K562 (cell line): ENCODE measurements at regions not wholly inside any gene's neighbourhood (a gene's known extent, or its start where the extent isn't known, plus 50 kb on each side); places are given as distances from the start of the nearest gene placed in this dataset.

Experiments used
- ATAC-seq: fragments of 200-7000 bp; cut with Tn5 transposase; 3 replicates; pipeline ENCODE4 v1.9.1; 2020; ENCODE audit warnings: moderate library complexity
- BruUV-seq: library from RNA; stranded (reverse); fragments of 400-500 nt; replicated peaks from 2 replicates; lab custom pipeline; 2021; lab: Mats Ljungman, UMichigan
- CTCF ChIA-PET: fragments of 300-600 bp; formaldehyde crosslinking; extraction: SDS; loops from one replicate; lab custom pipeline; 2021; ENCODE audit warnings: low intra/inter-chr PET ratio; lab: Yijun Ruan, JAX
- POLR2A ChIA-PET: fragments of 300-600, 350-650 bp; sonication (Branson Sonifier 250); formaldehyde crosslinking; extraction: SDS; loops from one replicate; lab custom pipeline; 2021; ENCODE audit warnings: antibody characterized with exemption, inconsistent platforms; lab: Yijun Ruan, JAX
- DNase-seq, 4 experiments: peaks; one replicate each; pipeline versions ENCODE4 v3.0.0 to v3.0.0-alpha.2; 2011 to 2018; ENCODE audit warnings: low spot score in 3 of 4, mixed read lengths in 3 of 4; ENCODE audit errors: extremely low read depth in 1 of 4
- FAIRE-seq: peaks from 2 replicates; lab custom pipeline; 2011; peaks lifted over from hg19 to GRCh38; lab: Jason Lieb, UNC
- H2AFZ ChIP-seq: 2 replicates; pipeline ENCODE4 v1.6.0; 2011; ENCODE audit warnings: low read depth, low read length, control low read depth, inconsistent platforms
- H3K27ac ChIP-seq: fragments of 200-600 bp; 3 replicates; pipeline ENCODE4 v1.8.0; 2011; ENCODE audit warnings: low read depth, mild to moderate bottlenecking, control low read depth, inconsistent platforms, low read length, moderate library complexity, mixed read lengths; ENCODE audit errors: extremely low read depth
- H3K27me3 ChIP-seq, 2 experiments: fragments of 300-600 bp in 1 of 2; 2 replicates in 1 of 2; 3 replicates in 1 of 2; pipeline versions ENCODE4 v1.6.0 to v1.8.0; 2011; ENCODE audit warnings: inconsistent platforms in 2 of 2, low read length in 2 of 2, mild to moderate bottlenecking in 1 of 2, mixed read lengths in 1 of 2, moderate library complexity in 1 of 2; ENCODE audit not compliant: control insufficient read depth in 2 of 2, insufficient read depth in 2 of 2
- H3K36me3 ChIP-seq: fragments of 300-600 bp; 3 replicates; pipeline ENCODE4 v1.8.0; 2011; ENCODE audit warnings: mild to moderate bottlenecking, low read length, inconsistent platforms; ENCODE audit not compliant: control insufficient read depth, insufficient read depth
- H3K4me1 ChIP-seq, 2 experiments: fragments of 200-600 bp in 1 of 2; replicated peaks in 1 of 2; 2 replicates in 1 of 2; 3 replicates in 1 of 2; pipeline versions ENCODE4 v1.5.1 to v1.8.0; 2011; ENCODE audit warnings: inconsistent platforms in 2 of 2, low read length in 2 of 2, mild to moderate bottlenecking in 1 of 2, mixed read lengths in 1 of 2, moderate library complexity in 1 of 2; ENCODE audit not compliant: control insufficient read depth in 2 of 2, insufficient read depth in 2 of 2
- H3K4me2 ChIP-seq: 2 replicates; pipeline ENCODE4 v1.6.1; 2011; ENCODE audit warnings: low read length, control low read depth, inconsistent platforms, mixed read lengths; ENCODE audit not compliant: insufficient read depth
- H3K4me3 ChIP-seq: fragments of 200-600 bp; sonication (generic), shearing (Covaris generic); 2 replicates; pipeline ENCODE4 v1.5.1; 2016; ENCODE audit warnings: control low read depth, inconsistent platforms
- H3K79me2 ChIP-seq: fragments of 200-600 bp; 3 replicates; pipeline ENCODE4 v1.8.0; 2011; ENCODE audit warnings: low read length, inconsistent platforms; ENCODE audit not compliant: control insufficient read depth, insufficient read depth
- H3K9ac ChIP-seq, 2 experiments: 2 replicates each; pipeline versions ENCODE4 v1.6.0 to v1.6.1; 2011; ENCODE audit warnings: low read depth in 2 of 2, low read length in 2 of 2, control low read depth in 1 of 2, inconsistent platforms in 1 of 2, mild to moderate bottlenecking in 1 of 2, mixed read lengths in 1 of 2; ENCODE audit not compliant: insufficient read depth in 1 of 2
- H3K9me1 ChIP-seq: one replicate; pipeline ENCODE4 v1.6.0; 2011; ENCODE audit warnings: inconsistent platforms, mild to moderate bottlenecking, low read length, moderate library complexity; ENCODE audit not compliant: control insufficient read depth, insufficient read depth
- H3K9me3 ChIP-seq: replicated peaks from 2 replicates; pipeline ENCODE4 v1.5.1; 2011; ENCODE audit warnings: low read depth, low read length, inconsistent platforms; ENCODE audit not compliant: control insufficient read depth, insufficient read depth
- H4K20me1 ChIP-seq: replicated peaks from 2 replicates; pipeline ENCODE4 v1.6.1; 2011; ENCODE audit warnings: low read length, inconsistent platforms, mixed read lengths; ENCODE audit not compliant: control insufficient read depth, insufficient read depth
- BDP1 ChIP-seq: IDR thresholded peaks from 3 replicates; pipeline ENCODE4 v1.6.1; 2011; ENCODE audit not compliant: insufficient read length, insufficient read depth
- NR2C1 ChIP-seq, 2 experiments: fragments of 450-650 bp; IDR thresholded peaks; 2 replicates each; pipeline ENCODE4 v1.6.1; 2017; ENCODE audit warnings: mild to moderate bottlenecking in 2 of 2, antibody characterized with exemption in 1 of 2, inconsistent platforms in 1 of 2, missing compliant biosample characterization in 1 of 2, missing genetic modification characterization in 1 of 2
- POLR3G ChIP-seq: IDR thresholded peaks from 2 replicates; pipeline ENCODE4 v1.6.1; 2011; ENCODE audit not compliant: insufficient read length, insufficient replicate concordance; ENCODE audit errors: extremely low read depth
- RCOR1 ChIP-seq, 2 experiments: IDR thresholded peaks; 2 replicates each; pipeline ENCODE4 v1.6.1; 2012; ENCODE audit warnings: low read depth in 2 of 2, low read length in 2 of 2, borderline replicate concordance in 1 of 2, improper control_type of control experiment in 1 of 2
- TCF7 ChIP-seq: sonication (generic); IDR thresholded peaks from 2 replicates; pipeline ENCODE4 v1.6.1; 2016; ENCODE audit warnings: antibody characterized with exemption, borderline replicate concordance
- ZKSCAN3 ChIP-seq: fragments of 250-450 bp; sonication (Bioruptor Pico); IDR thresholded peaks from 2 replicates; pipeline ENCODE4 v1.4.0; 2020
- ZNF197 ChIP-seq: fragments of 200-800 bp; sonication (Bioruptor generic); IDR thresholded peaks from 2 replicates; pipeline ENCODE4 v1.6.1; 2016; ENCODE audit warnings: low read depth, missing genetic modification characterization, missing compliant biosample characterization
- ZNF311 ChIP-seq: fragments of 250-450 bp; sonication (Bioruptor Pico); IDR thresholded peaks from 2 replicates; pipeline ENCODE4 v1.4.0; 2020; ENCODE audit warnings: mild to moderate bottlenecking, moderate library complexity
- ZNF407 ChIP-seq: fragments of 450-650 bp; IDR thresholded peaks from 2 replicates; pipeline ENCODE4 v1.6.1; 2016; ENCODE audit warnings: low read depth
- WGBS: fragments of 100-300 bp; shearing (Covaris generic); methylation state at CpG from one replicate; pipeline ENCODE4 v1.1.6; 2016; ENCODE audit warnings: low coverage, mixed read lengths; ENCODE audit not compliant: insufficient coverage; ENCODE audit errors: missing lambda C conversion rate; 5-methylcytosine and 5-hydroxymethylcytosine counted together
- in situ Hi-C: fragments of 300-500 bp; cut with MboI; formaldehyde crosslinking; loops from 4 replicates; pipeline ENCODE4 v1.15.0; 2018; ENCODE audit warnings: inconsistent platforms, mixed read lengths
- intact Hi-C: fragments of 100-400 bp; cut with micrococcal nuclease; formaldehyde crosslinking; loops from 2 replicates; pipeline ENCODE4 v1.14.2; 2022
- TF ChIP-seq, protein P1 (sequence below): fragments of 450-650 bp; IDR thresholded peaks from 2 replicates; pipeline ENCODE4 v1.6.1; 2016; ENCODE audit warnings: missing biosample characterization, missing genetic modification characterization
- TF ChIP-seq, protein P2 (sequence below): fragments of 200-800 bp; sonication (Bioruptor generic); IDR thresholded peaks from 2 replicates; pipeline ENCODE4 v1.6.1; 2017; ENCODE audit warnings: missing genetic modification characterization, missing compliant biosample characterization
- TF ChIP-seq, protein P3 (sequence below): fragments of 450-650 bp; formaldehyde crosslinking; IDR thresholded peaks from 2 replicates; pipeline ENCODE4 v1.4.0; 2022; ENCODE audit warnings: mild to moderate bottlenecking, moderate library complexity

DNA sequence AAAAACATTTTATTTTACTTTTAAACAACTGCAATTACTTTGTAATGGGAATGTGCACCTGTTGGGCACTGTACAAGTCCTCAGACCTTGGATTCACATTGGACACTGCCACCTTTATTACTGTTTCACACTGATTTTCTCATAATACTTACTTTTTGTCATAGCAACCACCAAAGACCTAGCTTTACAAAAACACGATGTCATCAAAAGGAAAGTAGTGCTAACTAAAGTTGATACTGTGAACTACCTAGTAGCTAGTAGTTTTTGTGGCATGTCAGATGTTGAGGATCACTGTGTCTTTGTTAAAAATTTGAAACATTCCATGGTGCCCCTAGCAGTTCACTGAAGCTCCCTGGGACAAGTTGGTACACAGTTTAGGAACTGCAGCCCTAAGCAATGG lies 62.9 kb upstream of the HOPX start:
- Histone ChIP-seq H3K9me3 (no peaks in the 10 kb centered on the region), H2AFZ (no peak overlapping the region), H4K20me1 (no peaks in the 10 kb centered on the region), H3K4me3 (no peak overlapping the region), H3K36me3 (no peaks in the 10 kb centered on the region), H3K9ac (no peak overlapping the region), H3K4me2 (no peak overlapping the region), H3K9me1 (no peaks in the 10 kb centered on the region), H3K27me3 (peaks cover 0 to 5% of the 10 kb centered on the region in 2 experiments; a peak in 1 of 5 replicates), H3K27ac (no peak overlapping the region), H3K4me1 (no peaks in the 10 kb centered on the region), H3K79me2 (no peaks in the 10 kb centered on the region)
- intact Hi-C loops, result no loop called here
- no TSS peak for BruUV-seq
- CTCF ChIA-PET, result no interaction called here
- no peak for ATAC-seq
- 5% methylated on average over 1 of the region's 1 CpG for WGBS
- FAIRE-seq, result peak; percentile 23
- no peak for DNase-seq
- in situ Hi-C loops, result no loop called here
- POLR2A ChIA-PET, result no interaction called here
- TF ChIP-seq TCF7 (no peak), ZNF311 (CRISPR knock-in tag) (no peak), ZNF197 (no peak), NR2C1 (IDR thresholded peaks at IDR 0.05) (no peak), NR2C1 (tag; IDR thresholded peaks at IDR 0.05) (no peak), ZNF407 (no peak), POLR3G (no peak), RCOR1 (IDR thresholded peaks at IDR 0.05; ENCODE audit: borderline replicate concordance in 1 of 2, low read depth in 2 of 2, low read length in 2 of 2) (no peak), ZKSCAN3 (no peak), BDP1 (no peak)
- TF ChIP-seq, protein P1, sequence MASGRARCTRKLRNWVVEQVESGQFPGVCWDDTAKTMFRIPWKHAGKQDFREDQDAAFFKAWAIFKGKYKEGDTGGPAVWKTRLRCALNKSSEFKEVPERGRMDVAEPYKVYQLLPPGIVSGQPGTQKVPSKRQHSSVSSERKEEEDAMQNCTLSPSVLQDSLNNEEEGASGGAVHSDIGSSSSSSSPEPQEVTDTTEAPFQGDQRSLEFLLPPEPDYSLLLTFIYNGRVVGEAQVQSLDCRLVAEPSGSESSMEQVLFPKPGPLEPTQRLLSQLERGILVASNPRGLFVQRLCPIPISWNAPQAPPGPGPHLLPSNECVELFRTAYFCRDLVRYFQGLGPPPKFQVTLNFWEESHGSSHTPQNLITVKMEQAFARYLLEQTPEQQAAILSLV (tag), result no peak
- TF ChIP-seq, protein P2, sequence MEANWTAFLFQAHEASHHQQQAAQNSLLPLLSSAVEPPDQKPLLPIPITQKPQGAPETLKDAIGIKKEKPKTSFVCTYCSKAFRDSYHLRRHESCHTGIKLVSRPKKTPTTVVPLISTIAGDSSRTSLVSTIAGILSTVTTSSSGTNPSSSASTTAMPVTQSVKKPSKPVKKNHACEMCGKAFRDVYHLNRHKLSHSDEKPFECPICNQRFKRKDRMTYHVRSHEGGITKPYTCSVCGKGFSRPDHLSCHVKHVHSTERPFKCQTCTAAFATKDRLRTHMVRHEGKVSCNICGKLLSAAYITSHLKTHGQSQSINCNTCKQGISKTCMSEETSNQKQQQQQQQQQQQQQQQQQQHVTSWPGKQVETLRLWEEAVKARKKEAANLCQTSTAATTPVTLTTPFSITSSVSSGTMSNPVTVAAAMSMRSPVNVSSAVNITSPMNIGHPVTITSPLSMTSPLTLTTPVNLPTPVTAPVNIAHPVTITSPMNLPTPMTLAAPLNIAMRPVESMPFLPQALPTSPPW (CRISPR knock-in tag), result no peak
- TF ChIP-seq, protein P3, sequence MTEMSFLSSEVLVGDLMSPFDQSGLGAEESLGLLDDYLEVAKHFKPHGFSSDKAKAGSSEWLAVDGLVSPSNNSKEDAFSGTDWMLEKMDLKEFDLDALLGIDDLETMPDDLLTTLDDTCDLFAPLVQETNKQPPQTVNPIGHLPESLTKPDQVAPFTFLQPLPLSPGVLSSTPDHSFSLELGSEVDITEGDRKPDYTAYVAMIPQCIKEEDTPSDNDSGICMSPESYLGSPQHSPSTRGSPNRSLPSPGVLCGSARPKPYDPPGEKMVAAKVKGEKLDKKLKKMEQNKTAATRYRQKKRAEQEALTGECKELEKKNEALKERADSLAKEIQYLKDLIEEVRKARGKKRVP, result no peak
